ENCODE measurements at regions not wholly inside any gene's neighbourhood (a gene's known extent, or its start where the extent isn't known, plus 50 kb on each side); places are given as distances from the start of the nearest gene placed in this dataset.
A peak's percentile ranks its signal among the peaks of the same experiment; 100 is the strongest.

DNA sequence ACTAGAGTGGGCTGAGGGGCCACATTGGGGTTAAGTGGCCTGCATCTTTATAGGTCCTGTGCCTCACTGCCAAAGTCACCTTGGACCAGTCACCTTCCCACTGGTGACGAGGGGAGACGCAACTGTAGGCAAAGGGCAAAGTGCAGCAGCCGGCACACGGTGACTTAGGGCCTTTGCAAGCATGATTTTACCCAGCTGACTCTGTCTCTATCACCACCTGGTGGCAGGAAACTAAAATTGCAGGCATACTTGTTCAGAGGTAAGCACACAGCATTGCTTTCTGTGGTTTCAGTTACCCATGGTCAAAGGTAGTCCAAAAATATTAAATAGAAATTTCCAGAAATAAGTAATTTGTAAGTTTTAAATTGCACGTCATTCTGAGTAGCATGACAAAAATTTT is 1164.4 kb downstream of the BRD1 start:
- DNase-seq (ENCODE audit: low read depth) = no peak

- no peak for DNase-seq (ENCODE audit: low read depth)
Measured at GRCh38 chr22:48662476-48663135, 1165.1 kb downstream of the BRD1 start.

DNA sequence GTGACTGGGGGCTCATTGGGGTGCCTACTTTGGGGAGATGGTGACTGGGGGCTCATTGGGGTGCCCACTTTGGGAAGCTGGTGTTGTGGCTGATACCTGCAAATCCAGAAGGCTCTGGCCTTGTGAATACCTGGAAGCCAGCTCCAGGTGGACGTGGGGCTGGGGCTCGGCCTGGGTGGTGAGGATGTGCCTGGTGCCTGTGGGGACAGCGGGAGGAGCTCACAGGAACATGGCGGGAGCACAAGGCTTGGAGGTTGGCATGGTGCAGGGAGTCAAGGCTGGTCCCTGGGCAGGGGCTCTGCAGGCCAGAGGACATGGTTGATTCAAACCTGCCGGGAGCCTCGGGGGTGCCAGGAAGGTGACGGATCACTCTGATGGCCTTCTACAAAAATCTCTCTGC is 1165.7 kb downstream of the BRD1 start:
- DNase-seq (ENCODE audit: low read depth) = no peak

DNA sequence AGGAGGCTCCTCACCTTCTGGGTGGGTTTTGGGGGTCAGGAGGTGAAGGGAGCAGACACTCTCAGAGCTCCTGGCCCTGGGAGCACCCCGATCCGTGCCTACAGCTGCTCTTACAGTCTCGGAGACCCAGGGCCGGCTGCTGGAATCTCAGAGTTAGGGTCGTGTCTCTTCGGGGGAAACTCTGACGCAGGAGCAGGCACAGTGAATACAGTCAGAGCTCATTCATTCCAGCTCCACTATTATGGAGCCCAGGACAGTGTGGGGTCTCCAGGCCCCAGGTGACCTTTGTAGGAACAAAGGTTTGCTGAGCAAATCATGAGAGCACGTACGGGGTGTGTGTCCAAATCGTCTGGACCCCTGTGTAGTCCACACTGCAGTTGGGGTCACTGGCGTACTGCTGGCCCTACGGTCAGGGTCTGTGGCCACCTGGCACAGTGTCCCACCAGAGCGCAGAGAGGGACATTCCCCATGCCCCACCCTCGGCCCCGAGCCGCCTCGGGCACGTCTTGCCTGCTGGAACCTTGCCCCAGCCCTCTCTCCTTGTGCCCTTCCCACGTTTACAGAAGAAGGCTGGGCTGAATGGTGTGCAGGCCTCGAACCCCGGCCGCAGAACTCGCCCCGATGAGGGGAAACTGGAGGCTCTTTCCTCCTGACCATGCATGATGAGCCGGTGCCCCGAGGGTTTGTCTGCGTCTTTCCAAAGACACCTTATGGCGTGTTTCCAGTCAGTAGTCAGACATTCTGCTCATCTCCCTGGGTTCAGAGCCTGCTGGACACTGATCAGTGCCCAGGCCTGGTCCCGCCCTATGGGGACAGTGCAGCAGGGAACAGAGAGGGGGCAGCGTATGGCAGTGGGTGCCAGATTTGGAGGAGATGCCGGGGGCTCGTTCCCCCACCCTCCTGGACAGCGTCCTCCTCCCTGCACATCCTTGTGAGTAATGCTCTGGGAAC is 1166.6 kb downstream of the BRD1 start:
- no peak for DNase-seq (ENCODE audit: low read depth)

GRCh38 chr22:48660104-48660789 is 1167.4 kb downstream of the BRD1 start:
- DNase-seq (ENCODE audit: low read depth) = no peak

GRCh38 chr22:48659404-48659996 is 1168.2 kb downstream of the BRD1 start:
- no peak for DNase-seq (ENCODE audit: low read depth)

- no peak for DNase-seq (ENCODE audit: low read depth)
Measured at GRCh38 chr22:48658871-48659270, 1168.8 kb downstream of the BRD1 start.

- no peak for DNase-seq (ENCODE audit: low read depth)
Measured at GRCh38 chr22:48658246-48658645, 1169.4 kb downstream of the BRD1 start.

GRCh38 chr22:48654492-48654891 is 1173.2 kb downstream of the BRD1 start:
- peak; percentile 30 for DNase-seq (ENCODE audit: low read depth)

DNA sequence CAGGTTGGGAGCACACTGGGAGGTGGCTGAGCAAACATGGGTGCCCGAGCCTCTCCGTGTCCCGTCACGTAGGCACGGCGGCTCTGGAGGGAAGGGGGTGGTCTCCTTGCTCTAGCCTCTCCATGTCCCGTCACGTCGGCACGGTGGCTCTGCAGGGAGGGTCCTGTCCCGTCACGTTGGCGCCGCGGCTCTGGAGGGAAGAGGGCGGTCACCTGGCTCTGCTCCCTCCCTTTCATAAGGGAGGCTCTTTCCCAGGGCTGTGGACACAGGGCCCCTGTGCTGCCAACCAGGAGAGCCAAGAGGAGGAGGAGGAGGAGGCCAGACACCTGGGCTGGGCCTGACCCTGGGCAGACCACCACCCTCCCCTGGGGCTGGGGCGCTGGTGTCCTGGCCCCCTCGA is 1173.7 kb downstream of the BRD1 start:
- DNase-seq (ENCODE audit: low read depth) = no peak

DNA sequence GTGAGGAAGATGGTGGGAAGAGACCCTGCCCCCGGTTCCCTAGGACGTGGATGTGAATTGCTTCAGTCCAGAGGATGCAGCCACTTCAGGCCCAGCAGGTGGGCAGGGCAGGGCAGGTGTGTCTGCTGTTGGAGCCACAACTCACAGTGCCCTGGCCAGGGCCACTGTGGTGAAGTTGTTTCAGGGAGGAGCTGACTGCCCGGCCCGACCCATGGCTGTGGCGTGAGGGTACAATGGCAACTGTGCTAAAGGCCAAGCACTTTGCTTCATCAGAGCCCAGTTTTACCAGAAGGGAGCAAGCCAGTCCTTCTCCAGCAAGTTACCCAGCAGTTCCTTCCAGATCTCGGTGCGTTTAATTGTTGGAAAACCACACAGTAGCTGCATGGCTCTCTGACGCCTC is 1174.4 kb downstream of the BRD1 start:
- DNase-seq (ENCODE audit: low read depth) = no peak

DNA sequence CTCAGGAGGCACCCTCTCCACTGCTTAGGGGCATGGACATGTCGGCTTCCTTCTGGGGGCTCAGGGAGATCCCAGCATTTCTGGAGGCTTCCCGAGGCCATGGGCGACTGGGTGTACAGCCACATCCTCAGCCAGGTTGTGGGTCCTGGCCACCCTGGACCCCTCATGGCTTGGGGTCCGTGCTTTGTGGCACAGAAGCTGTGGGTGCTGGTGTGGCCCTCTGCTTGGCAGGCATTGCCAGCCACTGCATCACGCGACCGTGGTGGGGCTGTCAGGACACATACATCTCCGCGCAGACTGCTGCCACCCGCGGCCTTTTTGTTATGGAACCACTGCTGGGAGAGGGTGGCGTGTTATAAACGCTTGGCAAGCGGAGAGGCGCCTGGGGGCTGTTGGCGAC is 1174.9 kb downstream of the BRD1 start:
- no peak for DNase-seq (ENCODE audit: low read depth)

DNA sequence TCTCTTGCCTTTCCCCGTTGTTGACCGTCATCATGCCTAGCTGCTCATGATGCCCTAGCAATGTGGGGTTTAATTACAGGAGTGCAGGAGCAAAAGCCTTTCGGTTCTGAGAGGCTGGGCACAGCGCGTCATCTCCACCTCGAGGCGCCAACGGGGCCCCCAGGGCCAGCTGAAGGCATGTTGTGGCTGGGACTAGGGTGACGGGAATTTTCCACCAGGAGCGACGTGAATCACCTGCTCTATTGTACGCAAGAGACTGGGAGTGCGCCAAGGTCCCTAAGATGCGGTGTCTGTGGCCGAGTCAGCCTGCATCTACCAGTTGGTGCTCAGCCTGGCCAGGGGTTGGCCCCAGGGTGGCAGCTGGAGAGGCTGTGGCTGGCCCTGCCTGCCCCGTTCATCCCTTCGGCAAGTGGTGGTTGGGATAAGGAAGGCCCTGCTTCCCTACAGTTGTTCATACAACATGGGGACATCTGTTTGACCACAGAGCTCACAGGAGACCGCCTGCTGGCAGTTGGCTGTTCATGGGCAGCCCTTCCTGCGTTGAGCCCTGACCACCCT is 1175.6 kb downstream of the BRD1 start:
- peak; percentile 55 for DNase-seq (ENCODE audit: low read depth)

DNA sequence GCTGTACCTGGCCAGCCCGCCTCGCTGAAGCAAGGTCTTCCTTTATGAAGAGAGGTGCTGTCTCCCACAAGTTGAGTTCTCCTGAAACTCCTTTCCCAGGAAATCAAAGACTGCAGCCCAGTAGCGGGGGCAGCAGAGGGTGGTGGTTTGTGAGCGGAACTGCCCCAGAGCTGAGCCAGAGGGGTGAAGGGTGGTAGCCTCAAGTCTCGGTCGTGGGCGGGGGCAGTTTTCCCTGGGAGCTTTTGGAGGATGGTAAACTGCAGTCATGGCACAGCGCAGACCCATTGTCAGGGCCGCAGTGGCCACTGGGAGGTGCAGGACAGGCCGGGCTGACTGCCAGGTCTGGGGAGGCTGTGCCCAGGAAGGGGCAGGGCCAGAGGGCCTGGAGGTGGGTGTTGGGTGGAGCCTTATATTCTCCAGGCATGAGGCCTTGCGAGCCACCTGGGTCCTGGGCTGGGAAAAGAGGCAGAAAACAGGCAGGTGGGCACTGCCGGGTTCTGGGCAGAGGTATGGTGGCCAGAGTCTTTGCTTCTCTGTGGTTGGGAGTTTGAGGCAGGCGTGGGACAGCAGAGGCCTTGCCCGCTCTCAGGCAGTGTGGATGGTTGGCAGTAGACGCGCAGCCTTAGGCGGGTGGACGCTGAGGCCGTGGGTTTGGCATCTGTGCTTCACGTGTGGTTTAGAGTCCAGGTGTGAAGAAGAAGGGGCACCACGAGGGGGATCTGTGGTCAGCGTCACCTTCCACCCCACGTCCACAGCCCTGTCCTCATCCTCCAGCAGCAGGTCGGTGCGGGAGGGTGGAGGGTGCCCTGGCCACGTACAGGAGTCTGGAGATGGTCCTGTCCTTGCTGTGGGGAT is 1176.4 kb downstream of the BRD1 start:
- peak; percentile 68 for DNase-seq (ENCODE audit: low read depth)

DNA sequence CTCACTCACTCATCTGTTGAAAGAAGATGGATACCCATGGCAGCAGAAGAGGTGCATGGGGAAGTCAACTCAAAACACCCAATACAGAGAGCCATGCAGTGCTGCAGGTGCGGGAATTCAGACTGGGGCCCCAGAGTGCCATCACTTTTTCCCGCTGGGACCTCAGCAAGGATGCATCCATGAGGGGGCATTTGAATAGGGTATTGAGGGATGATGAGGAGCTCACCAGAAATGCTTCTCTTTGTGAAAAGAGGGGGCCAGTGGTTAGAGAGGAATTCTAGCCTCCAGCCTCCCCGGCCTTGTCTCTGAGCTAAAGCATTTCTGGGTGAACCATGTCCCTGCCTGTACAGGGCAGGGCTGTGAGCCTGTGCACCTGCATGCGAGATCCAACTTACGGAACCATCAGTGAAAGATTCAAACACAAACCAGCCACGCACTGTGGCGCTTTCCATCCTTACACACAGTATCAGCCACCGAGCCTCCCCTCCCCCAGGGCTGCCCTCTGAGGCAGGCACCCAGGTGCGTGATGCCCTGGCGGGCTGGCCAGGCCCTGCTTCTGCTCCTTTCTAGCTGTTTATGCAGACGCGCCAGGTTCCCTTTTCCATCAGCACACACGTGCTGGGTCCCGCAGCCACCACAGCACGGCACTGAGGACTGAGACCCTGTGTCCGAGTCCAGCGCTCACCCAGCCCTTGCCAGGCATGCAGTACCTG is 1177.2 kb downstream of the BRD1 start:
- no peak for DNase-seq (ENCODE audit: low read depth)

DNA sequence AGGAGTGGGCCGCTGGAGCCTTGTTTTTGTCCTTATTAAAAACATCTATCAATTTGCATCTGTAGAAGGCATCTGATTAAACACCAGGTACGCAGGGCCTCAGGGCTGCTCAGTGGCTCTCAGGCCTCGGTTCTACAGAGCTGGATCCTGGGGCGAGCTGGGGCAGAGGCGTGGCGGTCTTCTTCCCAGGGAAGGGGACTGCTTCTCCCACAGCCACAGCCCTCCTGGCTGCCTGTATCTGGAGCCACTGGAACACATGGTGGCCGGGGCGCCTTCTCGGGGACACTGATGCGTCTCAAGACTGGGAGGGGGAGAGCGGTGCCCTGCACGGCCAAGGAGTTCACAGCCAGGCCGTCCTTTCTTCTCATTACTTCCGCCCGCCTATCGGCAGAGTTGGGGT is 1178.2 kb downstream of the BRD1 start:
- no peak for DNase-seq (ENCODE audit: low read depth)

DNA sequence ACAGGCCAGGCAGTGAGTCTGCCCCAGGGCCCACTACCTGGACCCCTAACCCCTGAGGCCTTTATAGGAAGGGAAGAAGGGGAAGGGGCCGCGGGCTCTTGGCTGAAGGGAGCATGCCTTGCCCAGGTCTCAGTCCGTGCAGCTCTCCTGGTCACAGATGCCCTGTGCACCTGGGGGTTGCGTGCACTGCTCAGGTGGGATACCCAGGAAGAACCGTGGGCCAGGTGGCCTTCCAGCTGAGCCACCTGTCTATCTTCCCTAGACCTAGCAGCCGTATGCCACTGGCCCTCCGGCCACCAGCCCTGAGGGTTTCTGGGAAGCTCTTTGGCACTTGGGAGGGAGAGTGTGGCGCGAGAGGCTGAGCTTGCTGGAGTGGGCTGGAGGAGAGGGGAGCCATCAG is 1178.6 kb downstream of the BRD1 start:
- DNase-seq (ENCODE audit: low read depth) = no peak

DNA sequence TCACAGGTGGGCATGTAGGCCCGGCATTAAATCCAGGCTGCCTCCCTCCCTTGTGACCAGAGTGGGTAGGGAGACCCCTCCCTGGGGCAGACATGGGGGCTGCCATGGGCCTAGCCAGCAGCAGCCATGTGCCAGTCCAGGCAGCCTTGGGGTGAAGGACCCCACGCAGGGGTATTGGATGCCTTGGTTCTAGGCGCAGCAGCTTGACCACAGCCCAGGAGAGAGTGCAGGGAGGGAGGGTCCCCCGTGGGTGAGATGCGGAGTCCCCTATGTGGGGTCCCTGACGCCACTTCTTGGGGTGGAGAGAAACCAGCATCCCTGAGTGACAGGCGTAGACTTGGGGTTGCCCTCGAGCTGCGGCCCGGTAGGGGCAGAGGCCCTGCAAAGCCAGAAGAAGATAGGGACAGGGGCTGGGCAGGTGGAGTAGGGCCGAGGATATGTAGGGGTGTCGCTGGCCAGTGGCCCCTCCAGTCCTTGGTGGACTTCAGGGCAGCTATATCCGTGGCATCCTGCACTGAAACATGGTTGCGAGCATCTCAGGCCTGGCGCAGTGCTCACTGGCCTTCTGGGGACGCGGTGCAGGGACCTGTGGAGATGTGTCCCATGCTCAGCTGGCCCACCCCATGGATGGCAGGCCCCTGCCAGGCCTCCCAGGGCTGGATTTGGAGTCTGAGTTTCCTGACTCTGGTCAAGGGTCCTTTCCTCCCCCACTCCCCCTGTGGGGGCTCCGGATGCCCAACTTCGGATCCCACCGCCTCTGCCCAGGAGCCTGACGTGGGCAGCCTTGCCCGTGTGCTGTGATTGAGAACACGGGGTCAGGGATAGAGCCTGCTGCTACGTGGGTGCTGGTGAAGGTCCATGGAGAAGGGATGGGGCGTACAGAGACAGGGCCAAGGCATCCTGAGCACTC is 1179.8 kb downstream of the BRD1 start:
- no peak for DNase-seq (ENCODE audit: low read depth)

DNA sequence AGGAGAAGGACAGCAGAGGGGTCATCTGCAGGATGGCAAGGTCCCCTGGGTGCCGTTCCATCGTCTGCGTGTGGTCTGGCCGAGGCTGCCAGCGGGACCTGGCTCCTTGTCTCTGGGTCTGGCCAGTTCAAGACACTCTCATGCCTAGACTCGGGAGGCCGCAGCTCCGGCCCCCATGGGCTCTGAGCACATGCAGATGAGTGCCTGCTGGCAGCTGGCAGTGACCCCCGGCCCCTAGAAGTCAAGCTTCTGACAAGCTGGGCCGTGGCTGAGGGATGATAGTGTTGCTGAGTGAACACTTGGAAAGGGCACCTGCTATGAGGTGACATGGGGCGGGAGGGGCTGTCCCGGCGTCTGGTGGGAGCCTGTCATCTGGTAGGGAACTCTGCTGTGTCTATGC is 1180.6 kb downstream of the BRD1 start:
- DNase-seq (ENCODE audit: low read depth) = no peak
